GM19463 (cell line): ENCODE measurements at regions not wholly inside any gene's neighbourhood (a gene's known extent, or its start where the extent isn't known, plus 50 kb on each side); places are given as distances from the start of the nearest gene placed in this dataset.
"Not testable (repeated sequence)": the region's sequence is repeated elsewhere in the genome, so short reads cannot be mapped to it uniquely, and the experiment has no call there.

Experiments
- ATAC-seq: cut with Tn5 transposase; IDR thresholded peaks from one replicate; pipeline ENCODE4 v1.9.1; 2021; ENCODE audit warnings: mild to moderate bottlenecking, moderate library complexity; ENCODE audit not compliant: unreplicated experiment

GRCh38 chr21:35619184-35619583, 441.1 kb downstream of the SETD4 start:
- ATAC-seq: no peak

- ATAC-seq: no peak
These were observed 442.8 kb downstream of the SETD4 start for GRCh38 chr21:35617491-35617890.

DNA sequence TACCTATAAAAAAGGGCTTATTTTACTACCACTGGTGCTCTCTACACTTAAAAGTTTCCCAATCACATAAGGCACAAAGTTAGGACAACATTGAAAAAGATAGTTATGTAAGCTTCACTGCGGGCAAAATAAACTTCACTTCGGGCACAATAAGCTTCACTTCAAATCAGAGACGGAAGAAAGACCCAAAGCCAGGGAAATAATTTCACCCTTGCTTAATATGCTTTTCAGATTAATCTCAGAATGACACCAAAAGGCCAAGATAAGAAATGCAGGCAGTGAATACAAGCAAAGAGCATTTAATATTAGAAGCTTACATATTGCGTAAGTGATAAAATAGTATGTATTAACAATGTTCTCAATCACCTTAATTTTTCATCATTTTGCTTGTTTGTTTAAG, 444.2 kb downstream of the SETD4 start:
- ATAC-seq: no peak

DNA sequence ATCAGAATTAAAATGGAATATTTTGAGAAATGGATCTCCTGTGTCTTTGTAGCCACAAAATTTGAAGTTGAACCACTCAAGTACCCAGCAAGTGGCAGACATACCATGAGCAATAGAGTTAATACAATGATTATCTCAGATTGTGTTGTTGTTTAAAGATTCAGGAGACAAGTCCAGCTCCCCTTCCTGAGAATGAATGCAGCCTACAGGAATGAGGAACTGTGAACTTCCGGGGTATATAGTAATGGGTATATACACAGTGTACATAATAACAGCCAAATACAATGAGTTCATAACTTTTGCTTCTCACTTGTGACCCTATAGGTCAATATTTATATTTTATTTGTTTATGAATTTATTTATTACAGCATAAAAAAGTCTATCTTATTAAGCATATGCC, 445.0 kb downstream of the SETD4 start:
- ATAC-seq: no peak

- ATAC-seq: no peak
These were observed 445.9 kb downstream of the SETD4 start for GRCh38 chr21:35614396-35614921.

DNA sequence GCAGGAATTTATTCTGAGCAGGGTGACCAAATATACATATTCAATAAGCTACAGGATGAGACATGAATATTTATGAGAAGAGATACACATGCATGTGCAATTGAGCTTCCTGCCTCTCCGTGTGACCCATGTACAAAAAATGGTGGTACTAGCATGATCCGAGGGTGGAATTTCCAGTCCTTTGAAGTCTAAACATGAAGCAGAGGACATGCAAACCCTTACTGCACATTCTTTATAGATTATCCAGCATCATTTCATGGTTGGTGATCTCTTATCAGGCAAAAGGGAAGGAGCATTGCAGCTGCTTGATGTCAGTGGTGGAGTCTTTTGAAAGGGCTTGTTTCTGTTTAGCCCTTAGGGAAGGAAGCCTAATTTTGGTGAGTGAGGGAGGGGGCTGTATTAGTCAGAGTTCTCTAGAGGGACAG, 448.6 kb downstream of the SETD4 start:
- ATAC-seq: no peak

GRCh38 chr21:35609263-35609662, 451.1 kb downstream of the SETD4 start:
- no peak for ATAC-seq

DNA sequence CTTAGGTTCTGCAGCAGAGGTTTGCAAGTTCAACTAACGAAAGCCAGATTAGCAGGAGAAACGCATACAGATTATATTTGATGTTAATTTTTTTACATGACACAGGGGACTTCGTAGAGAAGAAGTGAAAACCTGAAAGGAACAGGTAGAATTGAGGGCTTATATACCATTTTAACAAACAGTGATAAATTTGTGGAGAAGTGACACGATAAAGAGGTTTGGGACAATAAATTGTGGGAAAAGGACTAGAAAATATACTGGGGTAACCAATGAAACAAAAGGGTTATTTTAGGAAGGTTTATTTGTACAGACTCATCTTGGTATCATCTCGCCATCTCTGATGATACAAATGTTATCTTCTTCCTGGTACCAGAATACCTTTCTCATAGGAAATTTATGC, 452.9 kb downstream of the SETD4 start:
- no peak for ATAC-seq

DNA sequence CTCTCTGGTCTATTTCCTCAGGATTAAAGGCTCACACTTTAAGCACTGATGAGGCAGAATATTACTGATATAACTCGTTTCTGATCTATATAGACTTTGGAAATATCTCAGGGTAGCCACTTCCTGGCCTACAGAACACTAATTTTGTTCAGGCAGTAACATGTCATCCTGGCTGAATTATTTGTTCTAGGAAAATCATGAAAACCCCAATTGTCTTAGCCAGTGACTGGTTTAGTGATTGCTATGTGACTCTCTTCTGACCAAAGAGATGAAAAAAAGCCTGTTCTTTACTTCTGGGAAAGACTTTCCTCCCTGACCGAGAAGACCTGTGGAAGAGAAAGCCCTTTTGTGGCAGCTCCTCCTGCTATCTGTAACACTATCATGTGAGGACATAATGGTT, 453.7 kb downstream of the SETD4 start:
- ATAC-seq: no peak

DNA sequence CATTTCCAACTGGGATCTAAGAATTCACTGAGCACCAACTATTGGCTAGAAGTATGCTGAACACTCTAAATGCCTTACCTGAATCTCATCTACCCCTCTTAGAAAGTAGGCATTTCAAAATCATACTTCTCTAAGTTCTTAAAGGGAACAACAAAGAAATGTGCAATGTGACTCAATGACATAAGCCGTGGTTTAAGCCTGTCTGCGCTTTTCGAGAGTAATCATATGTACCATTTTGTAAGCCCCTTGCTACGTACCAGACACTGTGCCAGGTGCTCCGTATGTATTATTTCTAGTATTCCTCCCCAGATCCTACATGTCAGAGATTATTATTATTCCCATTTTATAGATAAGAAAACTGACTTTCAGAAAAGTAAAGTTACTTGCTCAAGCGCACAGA, 454.2 kb downstream of the SETD4 start:
- no peak for ATAC-seq

- no peak for ATAC-seq
These were observed 456.8 kb downstream of the SETD4 start for GRCh38 chr21:35603494-35603893.

DNA sequence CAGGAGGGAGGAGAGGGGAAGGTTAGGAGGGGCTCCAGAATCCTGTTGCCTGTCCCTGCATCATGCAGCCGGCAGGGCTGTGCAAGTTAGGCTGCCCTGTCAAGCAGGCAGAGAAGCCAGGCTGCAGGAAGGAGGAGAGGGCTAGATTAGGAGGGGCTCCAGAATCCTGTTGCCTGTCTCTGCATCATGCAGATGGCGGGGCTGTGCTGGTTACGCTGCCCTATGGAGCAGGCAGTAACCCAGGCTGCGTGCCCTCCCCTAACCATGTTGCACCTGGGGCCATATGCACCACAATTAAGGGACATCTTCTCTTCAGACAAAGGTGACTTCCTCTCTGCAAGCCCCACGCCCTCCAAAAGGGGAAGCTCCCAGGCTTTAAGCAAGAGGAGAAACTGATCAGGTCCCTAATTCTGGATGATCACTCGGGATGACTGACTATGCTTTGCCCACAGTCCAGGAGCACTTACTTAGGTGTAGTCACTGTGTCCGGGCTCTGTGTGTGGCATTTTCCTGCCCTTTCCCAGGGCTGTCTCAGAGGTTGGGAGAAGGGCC, 457.4 kb downstream of the SETD4 start:
- ATAC-seq: no peak

DNA sequence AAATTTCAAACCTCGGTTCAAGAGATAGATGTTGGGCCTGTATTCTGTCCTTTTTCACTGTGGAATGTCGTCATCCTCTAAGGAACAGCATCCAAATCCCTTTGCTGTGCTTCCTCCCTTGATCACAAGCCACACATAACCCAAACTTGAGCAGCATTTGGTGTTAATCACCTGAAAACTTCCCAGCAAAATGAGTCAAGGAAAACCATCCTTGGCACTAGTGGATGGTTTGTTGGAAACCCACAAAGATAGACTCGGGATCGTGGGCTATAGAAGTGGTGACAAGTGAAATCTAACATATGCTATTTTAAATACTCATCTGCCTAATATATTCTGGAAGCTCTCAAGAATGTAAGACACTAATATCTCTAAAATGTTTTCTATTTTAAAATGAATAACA, 459.1 kb downstream of the SETD4 start:
- ATAC-seq: no peak

DNA sequence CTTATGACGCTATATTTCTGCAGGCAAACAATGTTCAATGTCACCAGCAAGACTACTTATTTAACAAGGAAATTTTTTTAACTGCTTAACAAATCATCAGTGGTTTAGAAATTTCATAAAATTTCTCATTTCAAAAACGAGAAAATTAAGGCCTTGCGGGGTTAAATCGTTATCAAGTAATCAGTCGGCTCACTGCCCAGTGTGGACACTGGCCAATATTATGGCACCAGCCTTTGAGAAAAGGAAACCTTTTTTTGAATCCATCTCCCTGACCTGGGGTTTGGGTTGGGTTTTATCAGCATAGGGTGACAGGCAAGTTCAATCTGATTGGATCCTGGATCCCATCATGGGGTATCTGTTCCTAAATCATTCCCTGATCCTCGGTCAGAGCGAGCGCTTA, 461.2 kb downstream of the SETD4 start:
- ATAC-seq: no peak

GRCh38 chr21:35597750-35598339, 462.5 kb downstream of the SETD4 start:
- ATAC-seq: no peak

DNA sequence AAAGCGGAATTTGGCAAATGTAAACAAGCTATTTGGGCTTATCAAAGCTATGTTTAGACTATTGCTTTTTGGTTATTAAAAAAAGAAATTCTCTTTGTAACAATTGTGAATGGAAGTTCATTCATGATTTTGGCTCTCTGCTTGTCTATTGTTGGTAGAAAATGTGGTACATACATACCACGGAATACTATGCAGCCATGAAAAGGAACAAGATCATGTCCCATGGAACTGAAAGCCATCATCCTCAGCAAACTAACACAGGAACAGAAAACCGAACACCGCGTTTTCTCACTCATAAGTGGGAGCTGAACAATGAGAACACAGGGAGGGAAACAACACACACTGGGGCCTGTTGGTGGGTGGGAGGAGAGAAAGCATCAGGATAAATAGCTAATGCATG, 465.4 kb downstream of the SETD4 start:
- no peak for ATAC-seq

DNA sequence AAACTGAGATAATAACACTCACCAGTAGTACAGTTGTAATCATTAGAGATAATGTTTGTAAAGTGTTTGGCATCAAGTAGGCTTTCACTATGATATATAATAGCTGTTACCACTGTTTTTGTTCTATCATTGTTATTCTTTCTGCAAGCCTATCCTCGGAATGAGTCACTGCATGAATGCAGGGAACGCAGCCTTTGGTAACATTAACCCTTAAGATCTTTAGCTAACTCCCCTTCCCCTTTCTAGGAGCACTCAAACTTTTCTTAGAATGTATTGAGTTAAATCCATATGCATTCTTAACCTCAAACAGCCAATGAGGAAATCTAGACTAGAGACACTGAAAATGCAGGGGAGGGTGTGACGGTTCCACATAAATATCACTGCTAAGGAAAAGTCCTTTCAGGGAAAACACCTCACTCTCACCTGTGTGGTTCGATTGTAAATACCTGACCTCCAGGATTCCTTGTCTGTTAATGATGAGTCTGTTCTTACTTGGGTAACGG, 467.3 kb downstream of the SETD4 start:
- no peak for ATAC-seq

DNA sequence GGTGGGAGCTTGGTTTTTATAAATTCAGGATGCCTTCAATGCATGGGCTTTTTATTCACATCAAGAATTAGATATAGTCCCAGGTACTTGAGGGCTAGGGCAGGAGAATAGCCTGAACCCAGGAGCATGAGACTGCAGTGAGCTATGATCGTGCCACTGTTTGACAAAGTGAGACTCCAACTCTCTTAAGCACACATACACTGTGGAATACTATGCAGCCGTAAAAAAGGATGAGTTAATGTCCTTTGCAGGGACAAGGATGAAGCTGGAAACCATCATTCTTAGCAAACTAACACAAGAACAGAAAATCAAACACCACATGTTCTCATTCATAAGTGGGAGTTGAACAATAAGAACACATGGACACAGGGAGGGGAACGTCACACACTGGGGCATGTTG, 470.0 kb downstream of the SETD4 start:
- not testable (repeated sequence) for ATAC-seq

GRCh38 chr21:35587841-35588380, 472.4 kb downstream of the SETD4 start:
- ATAC-seq: no peak

DNA sequence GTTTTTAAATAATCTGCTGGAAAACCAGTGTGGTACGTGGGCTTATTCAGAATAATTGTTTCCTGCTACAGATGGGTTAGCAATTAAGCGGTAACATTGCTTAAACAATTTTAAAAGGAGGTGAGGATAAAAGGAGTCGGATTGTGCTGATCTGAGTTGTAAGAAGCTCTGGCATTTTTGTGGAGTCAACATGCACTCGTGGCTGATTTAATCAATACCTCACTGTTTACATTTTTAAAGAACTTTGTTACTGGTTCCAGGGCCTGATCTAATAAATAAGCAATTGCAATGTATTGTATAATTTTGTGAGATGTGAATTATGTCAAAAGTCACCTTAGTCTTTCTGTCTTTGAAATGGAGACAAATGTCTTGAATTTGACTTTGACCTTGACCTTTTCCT, 474.0 kb downstream of the SETD4 start:
- no peak for ATAC-seq

GRCh38 chr21:35585878-35586277, 474.4 kb downstream of the SETD4 start:
- ATAC-seq: no peak

GRCh38 chr21:35585155-35585554, 475.2 kb downstream of the SETD4 start:
- ATAC-seq: no peak
